HEK293T (cell line): ENCODE measurements at regions not wholly inside any gene's neighbourhood (a gene's known extent, or its start where the extent isn't known, plus 50 kb on each side); places are given as distances from the start of the nearest gene placed in this dataset.

Source experiments
- CTCF ChIA-PET: fragments of 350-600 bp; formaldehyde crosslinking; extraction: SDS; loops from one replicate; lab custom pipeline; 2021; ENCODE audit warnings: antibody characterized with exemption, inconsistent platforms; lab: Yijun Ruan, JAX
- POLR2A ChIA-PET: fragments of 350-600 bp; formaldehyde crosslinking; extraction: SDS; loops from one replicate; lab custom pipeline; 2020; ENCODE audit warnings: antibody characterized with exemption, inconsistent platforms; lab: Yijun Ruan, JAX
- DNase-seq: peaks from one replicate; pipeline ENCODE4 v3.0.0; 2012; ENCODE audit warnings: mixed read lengths; ENCODE audit errors: extremely low spot score
- ARNT ChIP-seq: fragments of 450-650 bp; IDR thresholded peaks from 2 replicates; pipeline ENCODE4 v1.6.1; 2017; ENCODE audit warnings: mild to moderate bottlenecking
- BHLHE40 ChIP-seq: fragments of 450-650 bp; IDR thresholded peaks from 2 replicates; pipeline ENCODE4 v1.6.1; 2016; ENCODE audit warnings: mild to moderate bottlenecking, moderate library complexity, borderline replicate concordance
- CTBP1 ChIP-seq: fragments of 450-650 bp; IDR thresholded peaks from 2 replicates; pipeline ENCODE4 v1.6.1; 2016; ENCODE audit warnings: borderline replicate concordance
- ELF4 ChIP-seq: fragments of 450-650 bp; IDR thresholded peaks from 2 replicates; pipeline ENCODE4 v1.6.1; 2017; ENCODE audit warnings: antibody characterized with exemption
- FOXA1 ChIP-seq: fragments of 450-650 bp; IDR thresholded peaks from 2 replicates; pipeline ENCODE4 v1.6.1; 2016; ENCODE audit warnings: mild to moderate bottlenecking
- FOXK2 ChIP-seq: fragments of 450-650 bp; IDR thresholded peaks from 2 replicates; pipeline ENCODE4 v1.6.1; 2016; ENCODE audit warnings: mild to moderate bottlenecking
- FOXM1 ChIP-seq: fragments of 450-650 bp; IDR thresholded peaks from 2 replicates; pipeline ENCODE4 v1.6.1; 2017; ENCODE audit warnings: mild to moderate bottlenecking, borderline replicate concordance
- HDGF ChIP-seq: fragments of 450-650 bp; IDR thresholded peaks from 2 replicates; pipeline ENCODE4 v1.6.1; 2017; ENCODE audit warnings: antibody characterized with exemption, borderline replicate concordance
- L3MBTL2 ChIP-seq: fragments of 450-650 bp; conservative IDR thresholded peaks from 2 replicates; pipeline ENCODE4 v1.6.1; 2016; ENCODE audit warnings: mild to moderate bottlenecking
- LEF1 ChIP-seq: fragments of 450-650 bp; IDR thresholded peaks from 2 replicates; pipeline ENCODE4 v1.6.1; 2017; ENCODE audit warnings: mild to moderate bottlenecking, borderline replicate concordance
- NFRKB ChIP-seq: fragments of 450-650 bp; IDR thresholded peaks from 2 replicates; pipeline ENCODE4 v1.6.1; 2016; ENCODE audit warnings: mild to moderate bottlenecking, moderate library complexity
- PKNOX1 ChIP-seq: fragments of 450-650 bp; IDR thresholded peaks from 2 replicates; pipeline ENCODE4 v1.6.1; 2016
- SP1 ChIP-seq: fragments of 450-650 bp; IDR thresholded peaks from 2 replicates; pipeline ENCODE4 v1.6.1; 2017
- SUZ12 ChIP-seq: fragments of 450-650 bp; IDR thresholded peaks from 2 replicates; pipeline ENCODE4 v1.6.1; 2016; ENCODE audit warnings: mild to moderate bottlenecking
- TARDBP ChIP-seq: fragments of 450-650 bp; IDR thresholded peaks from 2 replicates; pipeline ENCODE4 v1.6.1; 2016
- ZNF384 ChIP-seq: fragments of 450-650 bp; IDR thresholded peaks from 2 replicates; pipeline ENCODE4 v1.6.1; 2016

DNA sequence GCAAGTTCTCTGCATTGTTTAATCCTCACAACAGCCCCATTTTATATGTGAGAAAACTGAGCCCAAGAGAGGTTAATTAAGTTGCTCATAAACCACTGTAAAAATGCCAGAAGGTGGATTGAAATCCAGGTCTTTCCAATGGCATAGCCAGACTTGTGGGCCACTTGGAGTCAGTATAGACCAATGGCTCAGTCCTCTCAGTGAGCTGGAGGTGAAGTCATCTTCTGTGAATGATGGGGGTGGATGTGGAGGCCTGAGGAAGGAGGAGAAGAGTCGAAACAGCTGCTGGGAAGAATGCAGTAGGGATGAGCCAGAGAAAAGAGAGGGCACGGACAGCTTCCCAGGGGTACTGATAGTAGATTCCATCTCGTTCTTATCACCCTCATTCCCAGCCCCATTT, 213.4 kb downstream of the SOX9 start:
- TF ChIP-seq PKNOX1 (no peak), BHLHE40 (no peak), CTBP1 (no peak), TARDBP (no peak), ZNF384 (no peak), HDGF (no peak), FOXK2 (no peak), LEF1 (no peak), ELF4 (no peak), SUZ12 (no peak), L3MBTL2 (no peak)
- POLR2A ChIA-PET = no interaction called here
- DNase-seq = no peak
- CTCF ChIA-PET = no interaction called here

- TF ChIP-seq BHLHE40 = no peak
- no peak for TF ChIP-seq L3MBTL2
- no peak for TF ChIP-seq TARDBP
- TF ChIP-seq CTBP1 = no peak
- TF ChIP-seq FOXK2 = no peak
- no peak for TF ChIP-seq ARNT
- no peak for TF ChIP-seq ELF4
- ChIA-PET POLR2A (no interaction called here), CTCF (no interaction called here)
- DNase-seq = no peak
Observed at GRCh38 chr17:72336026-72336803, 215.4 kb downstream of the SOX9 start.

DNA sequence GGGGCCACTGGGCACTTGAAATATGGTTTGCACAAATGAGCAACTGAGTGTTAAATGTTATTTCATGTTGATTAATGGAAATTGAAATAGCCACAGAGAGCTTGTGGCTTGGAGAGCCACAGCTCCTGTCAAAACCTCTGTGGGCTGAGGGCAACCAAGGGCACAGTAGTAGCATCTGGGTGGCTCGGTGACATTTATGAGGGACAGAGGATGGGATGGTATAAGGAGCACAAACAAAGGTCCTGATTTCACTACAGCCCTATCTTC, 215.9 kb downstream of the SOX9 start:
- no peak for DNase-seq
- POLR2A ChIA-PET = no interaction called here
- CTCF ChIA-PET = no interaction called here
- TF ChIP-seq CTBP1 (no peak), L3MBTL2 (no peak), LEF1 (no peak), ZNF384 (no peak), SP1 (no peak), HDGF (no peak), ELF4 (no peak), BHLHE40 (no peak), ARNT (no peak), FOXK2 (no peak), TARDBP (no peak), SUZ12 (no peak)

DNA sequence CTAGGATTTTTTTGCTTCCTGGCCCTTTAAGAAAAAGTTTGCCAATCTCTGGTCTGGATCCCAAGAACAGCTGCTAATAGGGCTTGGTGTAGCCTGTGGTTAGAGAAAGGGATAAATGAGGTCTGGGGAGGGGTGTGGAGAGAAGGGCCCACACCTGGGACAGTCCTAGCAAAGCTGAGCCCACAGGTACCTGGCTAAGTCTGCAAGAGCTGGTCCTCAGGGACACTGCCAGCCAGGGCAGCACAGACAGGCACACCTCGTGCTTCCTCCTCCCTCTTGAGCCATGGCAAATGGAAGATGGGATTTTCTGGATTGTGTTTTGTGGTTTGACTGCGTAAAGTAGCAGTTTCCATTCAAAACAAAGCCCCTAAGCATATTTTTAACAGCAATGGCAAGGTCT, 217.5 kb downstream of the SOX9 start:
- TF ChIP-seq SP1 = no peak
- TF ChIP-seq PKNOX1 = no peak
- no peak for TF ChIP-seq BHLHE40
- TF ChIP-seq ARNT = no peak
- no peak for TF ChIP-seq LEF1
- no peak for TF ChIP-seq L3MBTL2
- CTCF ChIA-PET = no interaction called here
- POLR2A ChIA-PET = no interaction called here
- no peak for DNase-seq

DNA sequence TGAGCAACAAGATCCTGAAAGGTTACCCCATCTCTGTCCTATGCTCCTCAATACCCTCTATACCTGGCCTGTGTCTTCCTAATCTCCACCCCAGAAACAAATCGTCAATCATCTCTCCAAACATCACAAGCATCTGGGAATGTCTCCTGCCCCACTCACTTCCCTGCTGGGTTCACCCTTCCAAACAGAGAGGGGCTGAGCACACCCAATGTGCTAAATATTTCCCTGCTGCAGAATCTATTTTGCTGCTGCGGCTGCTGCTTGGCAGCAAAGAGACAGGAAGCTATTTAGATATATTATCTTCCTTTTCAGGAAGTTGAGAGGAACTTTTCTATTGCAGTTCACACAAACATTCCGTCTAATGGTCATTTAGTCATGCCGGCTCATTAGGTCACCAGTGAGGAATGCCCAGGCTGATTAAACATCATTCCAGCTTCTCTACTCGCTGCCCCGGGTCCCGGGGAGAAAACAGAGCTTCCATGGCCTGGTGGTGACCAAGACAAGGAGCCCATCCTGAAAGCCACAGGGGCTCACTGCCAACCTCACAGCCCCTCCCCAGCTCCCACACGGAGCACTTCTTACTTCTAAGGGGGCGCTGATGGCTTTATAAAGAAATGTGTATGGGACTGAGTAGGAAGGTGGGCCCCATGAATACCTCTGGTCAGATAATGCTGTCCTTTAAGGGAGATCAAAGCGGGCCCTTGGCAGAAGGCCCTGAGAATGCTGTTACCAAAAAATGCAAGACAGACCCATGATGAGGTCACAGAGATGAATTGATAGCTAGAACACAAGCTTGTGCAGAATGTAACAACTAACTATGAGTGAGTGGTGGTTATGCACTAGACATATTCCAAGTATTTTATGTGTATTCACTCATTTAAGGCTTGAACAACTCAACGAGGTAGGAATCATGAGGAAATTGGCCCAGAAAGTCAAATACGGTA, 218.3 kb downstream of the SOX9 start:
- CTCF ChIA-PET = no interaction called here
- POLR2A ChIA-PET = no interaction called here
- TF ChIP-seq TARDBP = no peak
- no peak for TF ChIP-seq FOXM1
- no peak for TF ChIP-seq BHLHE40
- TF ChIP-seq CTBP1 = no peak
- TF ChIP-seq PKNOX1 = no peak
- TF ChIP-seq HDGF = no peak
- TF ChIP-seq FOXA1 = no peak
- no peak for TF ChIP-seq FOXK2
- no peak for TF ChIP-seq LEF1
- no peak for TF ChIP-seq ELF4
- TF ChIP-seq SP1 = no peak
- no peak for TF ChIP-seq ZNF384
- TF ChIP-seq L3MBTL2 = no peak
- no peak for DNase-seq

DNA sequence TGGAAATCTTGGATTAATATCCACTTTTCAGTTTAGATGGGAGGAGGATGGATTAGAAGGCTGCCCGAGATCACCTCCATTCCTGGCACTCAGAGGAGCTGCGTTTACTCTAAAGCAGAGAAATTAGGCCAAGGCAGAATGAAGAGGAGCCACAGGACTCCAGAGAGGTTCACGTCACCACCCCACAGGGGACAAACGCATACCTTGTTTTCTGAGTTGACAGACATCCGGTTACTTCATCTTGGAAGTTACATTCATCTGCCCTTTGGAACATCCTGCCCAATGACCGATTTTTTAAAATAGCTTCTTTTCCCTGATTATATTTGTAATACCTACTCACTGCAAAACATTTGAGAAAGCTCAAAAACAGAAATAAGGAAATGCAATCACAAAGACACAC, 220.0 kb downstream of the SOX9 start:
- ChIA-PET POLR2A (interaction anchor here (0.7 kb wide), 1 partner anchor 15 kb away, joined by 3 read pairs; no protein-coding TSS in a partner anchor), CTCF (interaction anchor here (0.9 kb wide), 1 partner anchor 199 kb away, joined by 3 read pairs; no protein-coding TSS in a partner anchor)
- TF ChIP-seq SUZ12 (no peak), L3MBTL2 (no peak), ARNT (no peak), TARDBP (no peak), CTBP1 (no peak), ELF4 (no peak), ZNF384 (no peak), FOXM1 (no peak), PKNOX1 (no peak), BHLHE40 (no peak), NFRKB (no peak), SP1 (no peak), HDGF (no peak), LEF1 (no peak), FOXA1 (no peak), FOXK2 (no peak)
- DNase-seq = no peak
